GM12878 (cell line): ENCODE measurements at regions not wholly inside any gene's neighbourhood (a gene's known extent, or its start where the extent isn't known, plus 50 kb on each side); places are given as distances from the start of the nearest gene placed in this dataset.

Experiments used
- ATAC-seq: fragments of 200-7000 bp; cut with Tn5 transposase; 3 replicates; pipeline ENCODE4 v1.9.1; 2020; ENCODE audit warnings: mild to moderate bottlenecking, moderate library complexity
- BruUV-seq: library from RNA; stranded (reverse); fragments of 400-500 nt; replicated peaks from 2 replicates; lab custom pipeline; 2021; lab: Mats Ljungman, UMichigan
- CTCF ChIA-PET: fragments of 300-600 bp; sonication (Branson Sonifier 250); formaldehyde crosslinking; extraction: SDS; loops from one replicate; lab custom pipeline; 2021; ENCODE audit warnings: inconsistent platforms; lab: Yijun Ruan, JAX
- POLR2A ChIA-PET: fragments of 350-600 bp; formaldehyde crosslinking; extraction: SDS; loops from one replicate; lab custom pipeline; 2021; ENCODE audit warnings: inconsistent platforms; lab: Charles Lee
- RAD21 ChIA-PET: fragments of 300-600 bp; sonication (Branson Sonifier 250); formaldehyde crosslinking; loops from one replicate; lab custom pipeline; 2023; ENCODE audit warnings: antibody characterized with exemption; ENCODE audit not compliant: unreplicated experiment; lab: Charles Lee
- SMC1A ChIA-PET: fragments of 300-600 bp; sonication (Branson Sonifier 250); formaldehyde crosslinking; loops from one replicate; lab custom pipeline; 2023; ENCODE audit not compliant: unreplicated experiment, uncharacterized antibody; lab: Charles Lee
- DNase-seq: peaks from one replicate; pipeline ENCODE4 v3.0.0-alpha.2; 2011; ENCODE audit warnings: low read depth, low spot score
- FAIRE-seq: peaks from 3 replicates; lab custom pipeline; 2011; peaks lifted over from hg19 to GRCh38; lab: Jason Lieb, UNC
- H2AFZ ChIP-seq: 2 replicates; pipeline ENCODE4 v1.6.0; 2011; ENCODE audit warnings: low read depth, low read length, control low read depth; ENCODE audit not compliant: control insufficient read depth
- H3K27ac ChIP-seq: 2 replicates; pipeline ENCODE4 v1.5.1; 2011; ENCODE audit warnings: control low read depth; ENCODE audit not compliant: control insufficient read depth, insufficient read depth
- H3K27me3 ChIP-seq, 2 experiments: replicated peaks in 1 of 2; 2 replicates each; pipeline versions ENCODE4 v1.6.0 to v1.6.1; 2011; ENCODE audit warnings: low read length in 1 of 2; ENCODE audit not compliant: control insufficient read depth in 2 of 2, insufficient read depth in 2 of 2
- H3K36me3 ChIP-seq, 2 experiments: 2 replicates each; pipeline ENCODE4 v1.5.1; 2011; ENCODE audit warnings: low read length in 1 of 2; ENCODE audit not compliant: control insufficient read depth in 2 of 2, insufficient read depth in 2 of 2
- H3K4me1 ChIP-seq: 2 replicates; pipeline ENCODE4 v1.6.1; 2011; ENCODE audit warnings: mild to moderate bottlenecking, low read length, moderate library complexity, mixed read lengths; ENCODE audit not compliant: control insufficient read depth, insufficient read depth
- H3K4me2 ChIP-seq: 2 replicates; pipeline ENCODE4 v1.6.0; 2011; ENCODE audit warnings: control low read depth; ENCODE audit not compliant: control insufficient read depth, insufficient read depth
- H3K4me3 ChIP-seq: fragments of 200-600 bp; sonication (generic); 2 replicates; pipeline ENCODE4 v1.5.1; 2016
- H3K79me2 ChIP-seq: 2 replicates; pipeline ENCODE4 v1.6.0; 2011; ENCODE audit warnings: low read length; ENCODE audit not compliant: control insufficient read depth, insufficient read depth
- H3K9ac ChIP-seq: 2 replicates; pipeline ENCODE4 v1.8.0; 2011; ENCODE audit warnings: low read length, control low read depth, mixed read lengths; ENCODE audit not compliant: control insufficient read depth, insufficient read depth
- H3K9me3 ChIP-seq: replicated peaks from 3 replicates; pipeline ENCODE4 v1.5.1; 2011; ENCODE audit warnings: mild to moderate bottlenecking, low read length; ENCODE audit not compliant: control insufficient read depth, insufficient read depth
- H4K20me1 ChIP-seq: 2 replicates; pipeline ENCODE4 v1.6.0; 2011; ENCODE audit not compliant: control insufficient read depth, insufficient read depth
- BCL11A ChIP-seq: IDR thresholded peaks from 2 replicates; pipeline ENCODE4 v1.6.1; 2011; ENCODE audit warnings: low read depth, low read length
- BMI1 ChIP-seq: fragments of 450-650 bp; IDR thresholded peaks from 2 replicates; pipeline ENCODE4 v1.6.1; 2016; ENCODE audit warnings: mild to moderate bottlenecking, moderate library complexity, borderline replicate concordance
- CBX5 ChIP-seq: sonication (generic); IDR thresholded peaks from 2 replicates; pipeline ENCODE4 v1.6.1; 2016; ENCODE audit warnings: low read depth, moderate library complexity, mild to moderate bottlenecking, inconsistent platforms
- CREB1 ChIP-seq: IDR thresholded peaks from 2 replicates; pipeline ENCODE4 v1.6.1; 2012; ENCODE audit warnings: low read depth, mild to moderate bottlenecking, inconsistent platforms
- E2F4 ChIP-seq: IDR thresholded peaks from 2 replicates; pipeline ENCODE4 v1.6.1; 2012; ENCODE audit warnings: low read depth, low read length, improper control_type of control experiment
- IRF5 ChIP-seq: fragments of 450-650 bp; IDR thresholded peaks from 2 replicates; pipeline ENCODE4 v1.6.1; 2017; ENCODE audit warnings: borderline replicate concordance
- MTA2 ChIP-seq: fragments of 450-650 bp; IDR thresholded peaks from 2 replicates; pipeline ENCODE4 v1.6.1; 2016; ENCODE audit warnings: low read depth, mild to moderate bottlenecking, moderate library complexity
- NRF1 ChIP-seq: conservative IDR thresholded peaks from 2 replicates; pipeline ENCODE4 v1.6.1; 2011; ENCODE audit warnings: mild to moderate bottlenecking, low read depth, low read length, improper control_type of control experiment
- SMAD1 ChIP-seq: fragments of 450-650 bp; IDR thresholded peaks from 2 replicates; pipeline ENCODE4 v1.6.1; 2018; ENCODE audit warnings: mild to moderate bottlenecking, low read depth; ENCODE audit not compliant: partially characterized antibody
- ZNF622 ChIP-seq: fragments of 450-650 bp; IDR thresholded peaks from 2 replicates; pipeline ENCODE4 v1.6.1; 2017; ENCODE audit warnings: mild to moderate bottlenecking, inconsistent platforms
- WGBS: methylation state at CpG from one replicate; pipeline ENCODE4 v1.1.6; 2016; ENCODE audit warnings: low lambda C conversion rate; ENCODE audit not compliant: insufficient replicate concordance, insufficient coverage; ENCODE audit errors: missing lambda C conversion rate; 5-methylcytosine and 5-hydroxymethylcytosine counted together
- in situ Hi-C: fragments of 300-500 bp; cut with MboI; formaldehyde crosslinking; loops from 9 replicates; pipeline ENCODE4 v1.14.3; 2018; ENCODE audit warnings: mixed read lengths
- intact Hi-C: fragments of 100-400 bp; cut with micrococcal nuclease; formaldehyde crosslinking; loops from one replicate; pipeline ENCODE4 v1.14.2; 2022; ENCODE audit not compliant: unreplicated experiment
- TF ChIP-seq, protein P1 (sequence below): IDR thresholded peaks from 2 replicates; pipeline ENCODE4 v1.6.1; 2012; ENCODE audit warnings: improper control_type of control experiment, low read depth, low read length; ENCODE audit not compliant: insufficient replicate concordance

- no TSS peak for BruUV-seq
- Histone ChIP-seq H3K27ac (no peak overlapping the region), H2AFZ (no peak overlapping the region), H3K9ac (no peak overlapping the region), H3K79me2 (no peaks in the 10 kb centered on the region), H3K27me3 (no peaks in the 10 kb centered on the region), H3K4me3 (no peak overlapping the region), H3K9me3 (no peaks in the 10 kb centered on the region), H3K4me1 (no peaks in the 10 kb centered on the region), H3K4me2 (no peak overlapping the region), H3K36me3 (no peaks in the 10 kb centered on the region), H4K20me1 (no peaks in the 10 kb centered on the region)
- FAIRE-seq: no peak
- in situ Hi-C loops (no loop called here), intact Hi-C loops (no loop called here)
- ATAC-seq: peak; percentile 54
- CTCF ChIA-PET: no interaction called here
- SMC1A ChIA-PET: interaction anchor here (1.1 kb wide), 1 partner anchor 32 kb away, joined by 3 read pairs; no protein-coding TSS in a partner anchor
- 20% methylated on average over 3 of the region's 3 CpGs for WGBS
- TF ChIP-seq CBX5: no peak
- TF ChIP-seq E2F4: no peak
- RAD21 ChIA-PET: interaction anchor here (0.9 kb wide), 1 partner anchor 39 kb away, joined by 3 read pairs; no protein-coding TSS in a partner anchor
- POLR2A ChIA-PET: interaction anchor here (0.6 kb wide), 1 partner anchor 57 kb away, joined by 3 read pairs; no protein-coding TSS in a partner anchor
- DNase-seq: no peak
These were observed 471.5 kb downstream of the SLITRK5 start for GRCh38 chr13:88142653-88143052.

GRCh38 chr13:88144580-88144979 is 473.4 kb downstream of the SLITRK5 start:
- H2AFZ ChIP-seq: no peak overlapping the region
- H3K4me2 ChIP-seq: no peak overlapping the region
- no peaks in the 10 kb centered on the region for H3K27me3 ChIP-seq
- no peak overlapping the region for H3K9ac ChIP-seq
- DNase-seq (no peak), FAIRE-seq (no peak), ATAC-seq (no peak)
- RAD21 ChIA-PET: no interaction called here
- SMC1A ChIA-PET: interaction anchor here (0.6 kb wide), 1 partner anchor 9 kb away, joined by 3 read pairs; no protein-coding TSS in a partner anchor
- H3K9me3 ChIP-seq: no peaks in the 10 kb centered on the region
- H3K4me3 ChIP-seq: no peak overlapping the region
- POLR2A ChIA-PET: no interaction called here
- H4K20me1 ChIP-seq: no peaks in the 10 kb centered on the region
- H3K79me2 ChIP-seq: no peaks in the 10 kb centered on the region
- no peaks in the 10 kb centered on the region for H3K4me1 ChIP-seq
- in situ Hi-C loops: no loop called here
- H3K36me3 ChIP-seq: no peaks in the 10 kb centered on the region
- no TSS peak for BruUV-seq
- intact Hi-C loops: no loop called here
- H3K27ac ChIP-seq: no peak overlapping the region
- CTCF ChIA-PET: no interaction called here
- WGBS: 23% methylated on average over 8 of the region's 8 CpGs
- TF ChIP-seq MTA2 (no peak), SMAD1 (no peak), BMI1 (no peak), NRF1 (no peak), CREB1 (no peak), IRF5 (no peak), ZNF622 (no peak), BCL11A (no peak)
- TF ChIP-seq, protein P1, sequence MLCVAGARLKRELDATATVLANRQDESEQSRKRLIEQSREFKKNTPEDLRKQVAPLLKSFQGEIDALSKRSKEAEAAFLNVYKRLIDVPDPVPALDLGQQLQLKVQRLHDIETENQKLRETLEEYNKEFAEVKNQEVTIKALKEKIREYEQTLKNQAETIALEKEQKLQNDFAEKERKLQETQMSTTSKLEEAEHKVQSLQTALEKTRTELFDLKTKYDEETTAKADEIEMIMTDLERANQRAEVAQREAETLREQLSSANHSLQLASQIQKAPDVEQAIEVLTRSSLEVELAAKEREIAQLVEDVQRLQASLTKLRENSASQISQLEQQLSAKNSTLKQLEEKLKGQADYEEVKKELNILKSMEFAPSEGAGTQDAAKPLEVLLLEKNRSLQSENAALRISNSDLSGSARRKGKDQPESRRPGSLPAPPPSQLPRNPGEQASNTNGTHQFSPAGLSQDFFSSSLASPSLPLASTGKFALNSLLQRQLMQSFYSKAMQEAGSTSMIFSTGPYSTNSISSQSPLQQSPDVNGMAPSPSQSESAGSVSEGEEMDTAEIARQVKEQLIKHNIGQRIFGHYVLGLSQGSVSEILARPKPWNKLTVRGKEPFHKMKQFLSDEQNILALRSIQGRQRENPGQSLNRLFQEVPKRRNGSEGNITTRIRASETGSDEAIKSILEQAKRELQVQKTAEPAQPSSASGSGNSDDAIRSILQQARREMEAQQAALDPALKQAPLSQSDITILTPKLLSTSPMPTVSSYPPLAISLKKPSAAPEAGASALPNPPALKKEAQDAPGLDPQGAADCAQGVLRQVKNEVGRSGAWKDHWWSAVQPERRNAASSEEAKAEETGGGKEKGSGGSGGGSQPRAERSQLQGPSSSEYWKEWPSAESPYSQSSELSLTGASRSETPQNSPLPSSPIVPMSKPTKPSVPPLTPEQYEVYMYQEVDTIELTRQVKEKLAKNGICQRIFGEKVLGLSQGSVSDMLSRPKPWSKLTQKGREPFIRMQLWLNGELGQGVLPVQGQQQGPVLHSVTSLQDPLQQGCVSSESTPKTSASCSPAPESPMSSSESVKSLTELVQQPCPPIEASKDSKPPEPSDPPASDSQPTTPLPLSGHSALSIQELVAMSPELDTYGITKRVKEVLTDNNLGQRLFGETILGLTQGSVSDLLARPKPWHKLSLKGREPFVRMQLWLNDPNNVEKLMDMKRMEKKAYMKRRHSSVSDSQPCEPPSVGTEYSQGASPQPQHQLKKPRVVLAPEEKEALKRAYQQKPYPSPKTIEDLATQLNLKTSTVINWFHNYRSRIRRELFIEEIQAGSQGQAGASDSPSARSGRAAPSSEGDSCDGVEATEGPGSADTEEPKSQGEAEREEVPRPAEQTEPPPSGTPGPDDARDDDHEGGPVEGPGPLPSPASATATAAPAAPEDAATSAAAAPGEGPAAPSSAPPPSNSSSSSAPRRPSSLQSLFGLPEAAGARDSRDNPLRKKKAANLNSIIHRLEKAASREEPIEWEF: no peak
